KMS-11 (cell line): ENCODE measurements at regions not wholly inside any gene's neighbourhood (a gene's known extent, or its start where the extent isn't known, plus 50 kb on each side); places are given as distances from the start of the nearest gene placed in this dataset.
A peak's percentile ranks its signal among the peaks of the same experiment; 100 is the strongest.

Experiments used
- H2AFZ ChIP-seq: fragments of 200-600 bp; sonication (generic); 2 replicates; pipeline ENCODE4 v1.6.1; 2016; ENCODE audit warnings: antibody characterized with exemption, mixed run types, low read depth
- H3K27ac ChIP-seq: fragments of 200-600 bp; sonication (generic); 2 replicates; pipeline ENCODE4 v1.6.1; 2016; ENCODE audit warnings: mild to moderate bottlenecking, mixed run types
- H3K27me3 ChIP-seq: fragments of 200-600 bp; sonication (generic); 2 replicates; pipeline ENCODE4 v1.6.1; 2017; ENCODE audit warnings: mild to moderate bottlenecking, low read depth, mixed run types, moderate library complexity; ENCODE audit not compliant: insufficient read depth
- H3K36me3 ChIP-seq: fragments of 200-600 bp; sonication (generic); 2 replicates; pipeline ENCODE4 v1.6.1; 2017; ENCODE audit warnings: mild to moderate bottlenecking, mixed run types; ENCODE audit not compliant: insufficient read depth
- H3K4me1 ChIP-seq: fragments of 200-600 bp; sonication (generic); 2 replicates; pipeline ENCODE4 v1.6.1; 2016; ENCODE audit warnings: mild to moderate bottlenecking, low read depth, mixed run types; ENCODE audit not compliant: poor library complexity, severe bottlenecking
- H3K4me2 ChIP-seq: fragments of 200-600 bp; sonication (generic); 2 replicates; pipeline ENCODE4 v1.7.0; 2016; ENCODE audit warnings: mild to moderate bottlenecking, mixed run types
- H3K4me3 ChIP-seq: fragments of 200-600 bp; sonication (generic); IDR thresholded peaks from 2 replicates; pipeline ENCODE4 v1.6.1; 2017; ENCODE audit warnings: low read depth, low read length, mixed read lengths; ENCODE audit not compliant: insufficient read depth
- H3K79me2 ChIP-seq: fragments of 200-600 bp; sonication (generic); 2 replicates; pipeline ENCODE4 v1.6.1; 2016; ENCODE audit warnings: low read depth, mixed run types; ENCODE audit not compliant: insufficient read depth
- H3K9ac ChIP-seq: fragments of 200-600 bp; sonication (generic); 2 replicates; pipeline ENCODE4 v1.6.1; 2016; ENCODE audit warnings: mild to moderate bottlenecking, mixed run types
- H4K20me1 ChIP-seq: fragments of 200-600 bp; sonication (generic); 2 replicates; pipeline ENCODE4 v1.6.1; 2016; ENCODE audit warnings: mild to moderate bottlenecking, mixed run types; ENCODE audit not compliant: insufficient read depth
- TF ChIP-seq, protein P1 (sequence below): fragments of 200-600 bp; sonication (generic); conservative IDR thresholded peaks from 2 replicates; pipeline ENCODE4 v1.6.1; 2017; ENCODE audit warnings: low read depth, mild to moderate bottlenecking, antibody characterized with exemption, low read length, moderate library complexity, mixed read lengths

GRCh38 chr14:22468830-22469229 lies 120.2 kb downstream of the DAD1 start:
- Histone ChIP-seq H3K4me3 (no peak overlapping the region), H3K27me3 (peaks cover 7% of the 10 kb centered on the region; the same call in 1 of the 2 replicates), H3K4me2 (no peak overlapping the region), H4K20me1 (no peaks in the 10 kb centered on the region), H2AFZ (no peak overlapping the region), H3K36me3 (no peaks in the 10 kb centered on the region), H3K4me1 (peaks cover 40% of the 10 kb centered on the region), H3K27ac (no peak overlapping the region), H3K9ac (no peak overlapping the region), H3K79me2 (no peaks in the 10 kb centered on the region)
- TF ChIP-seq, protein P1, sequence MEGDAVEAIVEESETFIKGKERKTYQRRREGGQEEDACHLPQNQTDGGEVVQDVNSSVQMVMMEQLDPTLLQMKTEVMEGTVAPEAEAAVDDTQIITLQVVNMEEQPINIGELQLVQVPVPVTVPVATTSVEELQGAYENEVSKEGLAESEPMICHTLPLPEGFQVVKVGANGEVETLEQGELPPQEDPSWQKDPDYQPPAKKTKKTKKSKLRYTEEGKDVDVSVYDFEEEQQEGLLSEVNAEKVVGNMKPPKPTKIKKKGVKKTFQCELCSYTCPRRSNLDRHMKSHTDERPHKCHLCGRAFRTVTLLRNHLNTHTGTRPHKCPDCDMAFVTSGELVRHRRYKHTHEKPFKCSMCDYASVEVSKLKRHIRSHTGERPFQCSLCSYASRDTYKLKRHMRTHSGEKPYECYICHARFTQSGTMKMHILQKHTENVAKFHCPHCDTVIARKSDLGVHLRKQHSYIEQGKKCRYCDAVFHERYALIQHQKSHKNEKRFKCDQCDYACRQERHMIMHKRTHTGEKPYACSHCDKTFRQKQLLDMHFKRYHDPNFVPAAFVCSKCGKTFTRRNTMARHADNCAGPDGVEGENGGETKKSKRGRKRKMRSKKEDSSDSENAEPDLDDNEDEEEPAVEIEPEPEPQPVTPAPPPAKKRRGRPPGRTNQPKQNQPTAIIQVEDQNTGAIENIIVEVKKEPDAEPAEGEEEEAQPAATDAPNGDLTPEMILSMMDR: no peak

DNA sequence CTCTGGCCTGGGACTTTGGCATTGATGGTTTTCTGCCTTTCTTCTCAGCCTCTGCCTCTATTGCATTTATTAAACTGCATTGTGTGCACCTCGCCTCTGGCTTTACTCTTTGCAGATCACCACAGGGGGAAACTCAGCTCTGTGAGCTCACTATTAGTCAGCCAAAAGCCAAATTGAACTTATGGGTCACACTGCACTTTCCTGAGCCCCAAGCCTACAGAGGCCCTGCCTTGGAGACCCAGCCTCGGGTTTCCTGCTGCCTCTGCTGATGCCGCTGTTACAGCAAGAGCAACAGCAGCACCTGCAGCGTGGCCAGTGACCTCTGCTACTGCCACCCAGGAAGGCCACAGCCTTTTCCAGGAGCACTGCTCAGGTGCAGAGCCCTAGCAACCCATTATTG lies 122.5 kb downstream of the DAD1 start:
- Histone ChIP-seq H3K36me3 (no peaks in the 10 kb centered on the region), H3K27ac (no peak overlapping the region), H3K4me1 (peaks cover 36% of the 10 kb centered on the region), H3K4me3 (no peak overlapping the region), H4K20me1 (no peaks in the 10 kb centered on the region), H3K27me3 (peaks cover 7% of the 10 kb centered on the region; the same call in 1 of the 2 replicates), H3K4me2 (no peak overlapping the region), H3K79me2 (no peaks in the 10 kb centered on the region), H2AFZ (no peak overlapping the region), H3K9ac (no peak overlapping the region)
- TF ChIP-seq, protein P1: no peak

- peaks cover 47% of the 10 kb centered on the region for H3K4me1 ChIP-seq
These were observed 123.7 kb downstream of the DAD1 start for GRCh38 chr14:22465201-22465840.

DNA sequence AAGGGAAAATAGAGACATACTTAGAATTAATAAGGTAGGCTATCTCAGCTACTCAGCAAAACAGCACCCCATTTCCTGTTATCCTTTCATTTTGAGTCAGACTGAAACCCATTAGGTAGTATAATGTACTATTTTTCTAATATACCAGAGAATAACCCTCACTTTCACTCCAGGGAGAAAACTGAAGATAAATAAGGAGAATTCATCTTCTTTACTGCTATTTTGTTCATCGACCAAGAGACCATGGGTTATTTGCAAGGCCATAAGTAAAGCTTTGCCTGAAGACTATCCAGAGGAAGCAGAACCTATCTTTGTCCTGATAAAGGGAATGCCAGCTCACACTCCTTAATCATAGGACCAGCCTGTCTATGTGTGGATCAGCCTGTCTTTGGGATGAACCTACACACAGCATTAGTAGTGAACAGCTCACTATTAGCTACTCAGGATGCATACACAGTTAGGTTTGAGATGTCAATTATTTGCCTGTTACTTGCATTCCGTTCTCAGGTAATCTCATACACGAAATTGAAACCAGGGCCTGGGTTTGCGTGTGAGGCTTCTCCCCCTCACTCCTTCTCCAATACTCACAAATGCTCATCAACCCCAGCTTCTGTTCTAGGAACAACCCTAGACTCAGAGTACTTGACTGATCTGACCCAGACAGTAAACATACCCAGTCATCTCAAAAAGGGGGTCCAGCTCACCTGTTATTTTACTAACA lies 124.4 kb downstream of the DAD1 start:
- Histone ChIP-seq H3K79me2 (no peaks in the 10 kb centered on the region), H3K9ac (no peak overlapping the region), H3K4me3 (no peak overlapping the region), H4K20me1 (no peaks in the 10 kb centered on the region), H3K4me1 (peaks cover 55% of the 10 kb centered on the region), H2AFZ (no peak overlapping the region), H3K27ac (no peak overlapping the region), H3K4me2 (peak overlapping the region; percentile 67), H3K36me3 (no peaks in the 10 kb centered on the region), H3K27me3 (peaks cover 7% of the 10 kb centered on the region; the same call in 1 of the 2 replicates)
- TF ChIP-seq, protein P1: no peak

More at GRCh38 chr14:22465201-22465840, 123.7 kb downstream of the DAD1 start:
- H3K4me3 ChIP-seq: no peak overlapping the region
- H3K9ac ChIP-seq: no peak overlapping the region
- H3K4me2 ChIP-seq: peak overlapping the region; percentile 67
- H3K27ac ChIP-seq: no peak overlapping the region
- no peaks in the 10 kb centered on the region for H3K36me3 ChIP-seq
- no peaks in the 10 kb centered on the region for H3K79me2 ChIP-seq
- TF ChIP-seq, protein P1: no peak
- H4K20me1 ChIP-seq: no peaks in the 10 kb centered on the region
- H2AFZ ChIP-seq: no peak overlapping the region
- peaks cover 7% of the 10 kb centered on the region; the same call in 1 of the 2 replicates for H3K27me3 ChIP-seq
